ENCODE measurements at regions not wholly inside any gene's neighbourhood (a gene's known extent, or its start where the extent isn't known, plus 50 kb on each side); places are given as distances from the start of the nearest gene placed in this dataset.
A peak's percentile ranks its signal among the peaks of the same experiment; 100 is the strongest.

DNA sequence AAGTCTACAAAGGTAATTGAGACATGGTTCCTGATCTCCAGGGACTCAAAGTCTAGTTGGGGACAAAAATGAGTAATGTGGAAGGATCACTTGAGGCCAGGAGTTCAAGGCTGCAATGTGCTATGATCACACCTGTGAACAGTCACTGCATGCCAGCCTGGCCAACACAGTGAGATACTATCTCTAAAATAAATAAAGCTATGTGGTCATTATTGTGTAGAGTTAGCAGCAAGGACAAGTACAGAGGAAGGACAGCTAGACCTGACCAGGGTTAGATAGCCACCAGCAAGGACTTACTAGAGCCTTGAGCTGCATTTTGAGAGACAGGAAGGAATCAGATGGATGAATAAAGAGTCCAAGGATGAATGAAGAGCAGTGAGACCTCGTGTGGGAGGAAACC, 166.5 kb downstream of the MINAR1 start:
- no peak for DNase-seq (ENCODE audit: extremely low spot score, unreplicated experiment)
- Mint-ChIP-seq H3K4me3 (ENCODE audit: unreplicated experiment) (no peak overlapping the region), H3K4me1 (ENCODE audit: unreplicated experiment) (no peaks in the 10 kb centered on the region), H3K9me3 (ENCODE audit: unreplicated experiment) (no peaks in the 10 kb centered on the region), H3K27ac (ENCODE audit: unreplicated experiment) (no peak overlapping the region), H3K27me3 (ENCODE audit: unreplicated experiment) (peaks cover 22% of the 10 kb centered on the region), H3K36me3 (ENCODE audit: unreplicated experiment) (no peaks in the 10 kb centered on the region)
- TF ChIP-seq CTCF (IDR thresholded peaks at IDR 0.05): no peak

- H3K9me3 Mint-ChIP-seq (ENCODE audit: unreplicated experiment): no peaks in the 10 kb centered on the region
- peak; percentile 46 for DNase-seq (ENCODE audit: extremely low spot score, unreplicated experiment)
- H3K27ac Mint-ChIP-seq (ENCODE audit: unreplicated experiment): no peak overlapping the region
- H3K4me3 Mint-ChIP-seq (ENCODE audit: unreplicated experiment): no peak overlapping the region
- H3K27me3 Mint-ChIP-seq (ENCODE audit: unreplicated experiment): peaks cover 20% of the 10 kb centered on the region
- H3K4me1 Mint-ChIP-seq (ENCODE audit: unreplicated experiment): no peaks in the 10 kb centered on the region
- TF ChIP-seq CTCF (IDR thresholded peaks at IDR 0.05): no peak
- H3K36me3 Mint-ChIP-seq (ENCODE audit: unreplicated experiment): no peaks in the 10 kb centered on the region
These were observed 169.4 kb downstream of the MINAR1 start for GRCh38 chr15:79601405-79602086.

DNA sequence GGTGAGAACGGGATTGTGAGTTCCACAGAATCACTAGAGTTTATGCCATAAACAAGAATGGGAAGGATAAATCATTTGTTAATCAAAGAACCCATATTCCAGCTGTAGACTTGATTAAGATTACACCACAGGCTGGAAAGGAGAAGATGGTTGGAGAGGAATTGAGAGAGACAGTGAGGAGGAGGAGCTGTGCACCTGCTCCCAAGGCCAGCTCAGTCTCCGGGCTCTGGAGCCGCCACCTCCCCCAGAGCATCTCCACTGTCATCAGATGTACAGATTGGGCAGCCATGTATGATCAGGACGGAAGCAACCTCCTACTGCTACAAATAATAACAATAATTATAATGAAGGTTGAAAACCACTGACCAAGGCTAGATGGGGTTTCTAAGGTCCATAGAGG, 170.0 kb downstream of the MINAR1 start:
- peaks cover 16% of the 10 kb centered on the region for H3K27me3 Mint-ChIP-seq (ENCODE audit: unreplicated experiment)
- H3K27ac Mint-ChIP-seq (ENCODE audit: unreplicated experiment): no peak overlapping the region

GRCh38 chr15:79602731-79603130, 170.6 kb downstream of the MINAR1 start:
- no peak for DNase-seq (ENCODE audit: extremely low spot score, unreplicated experiment)
- peaks cover 21% of the 10 kb centered on the region for H3K27me3 Mint-ChIP-seq (ENCODE audit: unreplicated experiment)
- no peaks in the 10 kb centered on the region for H3K36me3 Mint-ChIP-seq (ENCODE audit: unreplicated experiment)
- H3K4me3 Mint-ChIP-seq (ENCODE audit: unreplicated experiment): no peak overlapping the region
- no peak for TF ChIP-seq CTCF (IDR thresholded peaks at IDR 0.05)
- H3K4me1 Mint-ChIP-seq (ENCODE audit: unreplicated experiment): no peaks in the 10 kb centered on the region
- H3K9me3 Mint-ChIP-seq (ENCODE audit: unreplicated experiment): no peaks in the 10 kb centered on the region
- H3K27ac Mint-ChIP-seq (ENCODE audit: unreplicated experiment): no peak overlapping the region

More for the DNA sequence above, 170.0 kb downstream of the MINAR1 start:
- H3K4me3 Mint-ChIP-seq (ENCODE audit: unreplicated experiment): no peak overlapping the region
- no peak for TF ChIP-seq CTCF (IDR thresholded peaks at IDR 0.05)
- H3K4me1 Mint-ChIP-seq (ENCODE audit: unreplicated experiment): no peaks in the 10 kb centered on the region
- H3K9me3 Mint-ChIP-seq (ENCODE audit: unreplicated experiment): no peaks in the 10 kb centered on the region
- peak; percentile 40 for DNase-seq (ENCODE audit: extremely low spot score, unreplicated experiment)
- no peaks in the 10 kb centered on the region for H3K36me3 Mint-ChIP-seq (ENCODE audit: unreplicated experiment)

DNA sequence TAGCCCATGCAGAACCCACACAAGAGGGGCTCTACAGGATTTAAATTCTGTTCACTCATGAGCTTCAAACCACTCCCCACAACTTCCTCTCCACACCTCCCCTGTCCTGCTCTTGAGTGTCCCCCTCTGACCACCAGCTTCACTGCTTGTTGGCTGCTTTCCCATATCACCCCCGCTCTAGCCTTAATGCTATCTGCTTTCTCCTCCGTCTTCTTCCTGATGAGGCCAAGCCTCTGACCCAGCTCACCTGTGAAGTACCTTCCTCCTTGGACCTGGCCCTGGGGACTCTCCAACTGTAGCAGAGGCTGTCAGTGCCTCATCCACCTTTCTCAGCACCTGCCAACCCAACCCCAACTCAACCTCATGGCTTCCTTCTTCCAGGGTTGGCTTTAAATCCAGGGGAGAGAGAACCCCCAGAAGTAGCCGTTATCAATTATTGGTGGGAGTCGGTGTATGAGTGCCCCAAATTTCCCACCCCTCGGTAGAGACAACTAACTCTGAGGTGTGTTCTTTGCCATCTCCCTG, 174.8 kb downstream of the MINAR1 start:
- Mint-ChIP-seq H3K4me1 (ENCODE audit: unreplicated experiment) (no peaks in the 10 kb centered on the region), H3K27me3 (ENCODE audit: unreplicated experiment) (peaks cover 16% of the 10 kb centered on the region), H3K36me3 (ENCODE audit: unreplicated experiment) (no peaks in the 10 kb centered on the region), H3K4me3 (ENCODE audit: unreplicated experiment) (no peak overlapping the region), H3K27ac (ENCODE audit: unreplicated experiment) (no peak overlapping the region), H3K9me3 (ENCODE audit: unreplicated experiment) (no peaks in the 10 kb centered on the region)
- DNase-seq (ENCODE audit: extremely low spot score, unreplicated experiment): peak; percentile 62
- no peak for TF ChIP-seq CTCF (IDR thresholded peaks at IDR 0.05)

Measured in osteocyte (in vitro differentiated cells).